ENCODE measurements at regions not wholly inside any gene's neighbourhood (a gene's known extent, or its start where the extent isn't known, plus 50 kb on each side); places are given as distances from the start of the nearest gene placed in this dataset.

DNA sequence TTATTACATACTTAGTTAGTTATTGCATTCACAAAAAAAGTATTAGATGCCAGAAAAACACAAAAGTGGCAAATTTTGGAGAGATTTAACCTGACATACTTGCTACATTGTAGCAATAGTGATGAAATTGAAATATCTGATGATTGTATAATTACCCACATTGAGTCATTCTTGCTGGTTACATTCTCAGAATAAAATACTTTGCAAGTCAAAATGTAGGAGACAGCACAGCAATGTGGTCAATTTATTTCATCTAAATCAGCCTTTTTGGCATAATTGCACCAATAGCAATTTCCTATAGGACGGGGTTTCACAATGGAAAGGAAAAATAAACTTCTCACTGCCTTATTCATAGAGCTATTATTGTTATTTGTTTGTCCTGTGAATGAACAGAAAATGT lies 125.0 kb upstream of the ETV6 start:
- H3F3A ChIP-seq (ENCODE audit: insufficient read depth, low read length, poor library complexity, severe bottlenecking) = no peaks in the 10 kb centered on the region
- no peaks in the 10 kb centered on the region for H3K79me2 ChIP-seq (replicated peaks; ENCODE audit: insufficient read depth, low read length)
- no peak overlapping the region for H3K27ac ChIP-seq (ENCODE audit: low read length)
- H3K4me2 ChIP-seq (ENCODE audit: low read length) = no peak overlapping the region
- H3K4me3 ChIP-seq (ENCODE audit: low read length) = no peak overlapping the region
- H3K27me3 ChIP-seq (ENCODE audit: insufficient read depth, low read depth, low read length) = no peaks in the 10 kb centered on the region
- H2AFZ ChIP-seq (ENCODE audit: low read depth, low read length) = no peak overlapping the region
- no peaks in the 10 kb centered on the region for H3K9me3 ChIP-seq (ENCODE audit: low read length)
- TF ChIP-seq REST (IDR thresholded peaks at IDR 0.05; ENCODE audit: borderline replicate concordance) = no peak
- TF ChIP-seq RAD21 (conservative IDR thresholded peaks at IDR 0.05) = no peak
- no peak for TF ChIP-seq EZH2 (IDR thresholded peaks at IDR 0.05; ENCODE audit: borderline replicate concordance, insufficient read depth, low read length, poor library complexity, severe bottlenecking)
- TF ChIP-seq TAF1 (IDR thresholded peaks at IDR 0.05; ENCODE audit: low read depth) = no peak
- TF ChIP-seq POLR2AphosphoS5 (IDR thresholded peaks at IDR 0.05) = no peak
- TF ChIP-seq, protein P1, sequence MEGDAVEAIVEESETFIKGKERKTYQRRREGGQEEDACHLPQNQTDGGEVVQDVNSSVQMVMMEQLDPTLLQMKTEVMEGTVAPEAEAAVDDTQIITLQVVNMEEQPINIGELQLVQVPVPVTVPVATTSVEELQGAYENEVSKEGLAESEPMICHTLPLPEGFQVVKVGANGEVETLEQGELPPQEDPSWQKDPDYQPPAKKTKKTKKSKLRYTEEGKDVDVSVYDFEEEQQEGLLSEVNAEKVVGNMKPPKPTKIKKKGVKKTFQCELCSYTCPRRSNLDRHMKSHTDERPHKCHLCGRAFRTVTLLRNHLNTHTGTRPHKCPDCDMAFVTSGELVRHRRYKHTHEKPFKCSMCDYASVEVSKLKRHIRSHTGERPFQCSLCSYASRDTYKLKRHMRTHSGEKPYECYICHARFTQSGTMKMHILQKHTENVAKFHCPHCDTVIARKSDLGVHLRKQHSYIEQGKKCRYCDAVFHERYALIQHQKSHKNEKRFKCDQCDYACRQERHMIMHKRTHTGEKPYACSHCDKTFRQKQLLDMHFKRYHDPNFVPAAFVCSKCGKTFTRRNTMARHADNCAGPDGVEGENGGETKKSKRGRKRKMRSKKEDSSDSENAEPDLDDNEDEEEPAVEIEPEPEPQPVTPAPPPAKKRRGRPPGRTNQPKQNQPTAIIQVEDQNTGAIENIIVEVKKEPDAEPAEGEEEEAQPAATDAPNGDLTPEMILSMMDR (IDR thresholded peaks at IDR 0.05; ENCODE audit: poor library complexity, severe bottlenecking) = no peak
- TF ChIP-seq MXI1 (conservative IDR thresholded peaks at IDR 0.05; ENCODE audit: poor library complexity, severe bottlenecking) = no peak
- TF ChIP-seq SMC3 (conservative IDR thresholded peaks at IDR 0.05; ENCODE audit: poor library complexity) = no peak
- TF ChIP-seq EP300 (conservative IDR thresholded peaks at IDR 0.05; ENCODE audit: poor library complexity, severe bottlenecking) = no peak
- H3K36me3 ChIP-seq (ENCODE audit: insufficient read depth, low read length) = no peaks in the 10 kb centered on the region
- no peaks in the 10 kb centered on the region for H4K20me1 ChIP-seq (ENCODE audit: insufficient read depth)
- H3K9ac ChIP-seq (ENCODE audit: low read length) = no peak overlapping the region
- no peaks in the 10 kb centered on the region for H3K9me2 ChIP-seq (ENCODE audit: insufficient read depth, low read length)

- no peaks in the 10 kb centered on the region for H3K79me2 ChIP-seq (replicated peaks; ENCODE audit: insufficient read depth, low read length)
- no peaks in the 10 kb centered on the region for H3K9me3 ChIP-seq (ENCODE audit: low read length)
- H2AFZ ChIP-seq (ENCODE audit: low read depth, low read length) = no peak overlapping the region
- TF ChIP-seq EZH2 (IDR thresholded peaks at IDR 0.05; ENCODE audit: borderline replicate concordance, insufficient read depth, low read length, poor library complexity, severe bottlenecking) (no peak), REST (IDR thresholded peaks at IDR 0.05; ENCODE audit: borderline replicate concordance) (no peak), SMC3 (conservative IDR thresholded peaks at IDR 0.05; ENCODE audit: poor library complexity) (no peak), POLR2AphosphoS5 (IDR thresholded peaks at IDR 0.05) (no peak), TAF1 (IDR thresholded peaks at IDR 0.05; ENCODE audit: low read depth) (no peak)
- H3K9ac ChIP-seq (ENCODE audit: low read length) = no peak overlapping the region
- H3K36me3 ChIP-seq (ENCODE audit: insufficient read depth, low read length) = no peaks in the 10 kb centered on the region
- no peak overlapping the region for H3K4me3 ChIP-seq (ENCODE audit: low read length)
- H3K4me2 ChIP-seq (ENCODE audit: low read length) = no peak overlapping the region
- H3K27ac ChIP-seq (ENCODE audit: low read length) = no peak overlapping the region
- no peaks in the 10 kb centered on the region for H4K20me1 ChIP-seq (ENCODE audit: insufficient read depth)
- H3K27me3 ChIP-seq (ENCODE audit: insufficient read depth, low read depth, low read length) = no peaks in the 10 kb centered on the region
- no peaks in the 10 kb centered on the region for H3F3A ChIP-seq (ENCODE audit: insufficient read depth, low read length, poor library complexity, severe bottlenecking)
- no peaks in the 10 kb centered on the region for H3K9me2 ChIP-seq (ENCODE audit: insufficient read depth, low read length)
These were observed 115.4 kb upstream of the ETV6 start for GRCh38 chr12:11534064-11534463.
